ENCODE measurements at regions not wholly inside any gene's neighbourhood (a gene's known extent, or its start where the extent isn't known, plus 50 kb on each side); places are given as distances from the start of the nearest gene placed in this dataset.

DNA sequence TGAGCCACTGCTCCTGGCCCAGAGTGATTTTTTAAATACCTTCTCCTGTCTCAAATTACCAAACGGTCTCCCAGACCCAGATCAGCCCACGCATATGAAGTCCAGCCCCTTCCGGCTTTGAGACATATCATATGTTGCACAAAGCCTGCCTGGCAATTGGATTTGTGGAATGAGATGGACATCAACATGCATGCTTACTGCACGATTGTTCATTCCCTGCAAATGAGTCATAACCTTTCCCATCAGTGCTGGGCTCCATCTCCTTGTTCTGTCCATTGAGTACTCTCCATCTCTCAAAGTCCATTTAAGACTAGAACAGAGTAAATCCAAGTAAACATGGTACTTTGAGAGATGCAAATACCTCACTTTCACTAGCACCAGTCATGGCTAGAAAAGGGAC is 612.2 kb upstream of the USP24 start:
- DNase-seq (ENCODE audit: low read depth, low spot score), result peak; percentile 92
- ChIA-PET CTCF (no interaction called here), POLR2A (no interaction called here)
- TF ChIP-seq, protein P1, sequence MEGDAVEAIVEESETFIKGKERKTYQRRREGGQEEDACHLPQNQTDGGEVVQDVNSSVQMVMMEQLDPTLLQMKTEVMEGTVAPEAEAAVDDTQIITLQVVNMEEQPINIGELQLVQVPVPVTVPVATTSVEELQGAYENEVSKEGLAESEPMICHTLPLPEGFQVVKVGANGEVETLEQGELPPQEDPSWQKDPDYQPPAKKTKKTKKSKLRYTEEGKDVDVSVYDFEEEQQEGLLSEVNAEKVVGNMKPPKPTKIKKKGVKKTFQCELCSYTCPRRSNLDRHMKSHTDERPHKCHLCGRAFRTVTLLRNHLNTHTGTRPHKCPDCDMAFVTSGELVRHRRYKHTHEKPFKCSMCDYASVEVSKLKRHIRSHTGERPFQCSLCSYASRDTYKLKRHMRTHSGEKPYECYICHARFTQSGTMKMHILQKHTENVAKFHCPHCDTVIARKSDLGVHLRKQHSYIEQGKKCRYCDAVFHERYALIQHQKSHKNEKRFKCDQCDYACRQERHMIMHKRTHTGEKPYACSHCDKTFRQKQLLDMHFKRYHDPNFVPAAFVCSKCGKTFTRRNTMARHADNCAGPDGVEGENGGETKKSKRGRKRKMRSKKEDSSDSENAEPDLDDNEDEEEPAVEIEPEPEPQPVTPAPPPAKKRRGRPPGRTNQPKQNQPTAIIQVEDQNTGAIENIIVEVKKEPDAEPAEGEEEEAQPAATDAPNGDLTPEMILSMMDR (IDR thresholded peaks at IDR 0.05; ENCODE audit: insufficient read depth, low read length, missing control alignments), result no peak
- H3K4me3 ChIP-seq (ENCODE audit: low read depth, low read length), result no peak overlapping the region

DNA sequence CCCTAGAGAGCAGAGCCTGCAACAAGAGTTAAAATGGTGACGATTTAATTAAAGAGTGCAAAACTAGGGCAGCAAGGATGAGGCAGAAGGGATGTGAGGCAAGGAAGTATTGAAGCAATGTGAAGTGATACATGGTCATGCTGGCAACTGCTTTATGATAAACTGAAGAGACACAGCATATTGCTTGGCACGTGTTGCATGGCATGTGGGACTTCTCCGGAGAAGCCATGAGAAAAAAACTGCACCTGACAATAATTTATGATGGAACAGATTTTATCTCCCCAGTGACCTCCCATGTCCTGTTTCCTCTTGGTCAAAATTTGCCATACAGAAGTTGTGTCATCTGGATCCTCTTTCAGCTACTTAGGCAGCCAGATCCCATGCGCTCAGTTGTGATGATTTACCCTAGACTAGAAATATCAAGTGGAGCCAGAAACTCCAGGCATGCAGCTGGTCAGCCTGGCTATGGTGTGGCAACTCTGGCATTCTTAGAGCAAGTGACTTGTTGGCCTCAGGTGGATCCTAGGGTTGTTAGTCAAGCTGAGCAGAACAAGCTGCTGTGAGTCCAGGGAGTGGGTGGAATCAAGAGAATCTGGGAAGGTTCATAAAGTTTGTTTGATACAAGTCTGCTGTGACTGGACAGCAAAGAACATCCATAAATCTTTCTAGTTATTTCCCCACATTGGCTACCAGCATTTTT is 611.4 kb upstream of the USP24 start:
- H3K4me3 ChIP-seq (ENCODE audit: low read depth, low read length), result no peak overlapping the region
- TF ChIP-seq, protein P1 (IDR thresholded peaks at IDR 0.05; ENCODE audit: insufficient read depth, low read length, missing control alignments), result no peak
- CTCF ChIA-PET, result interaction anchor here (0.9 kb wide), 1 partner anchor 52 kb away, joined by 3 read pairs; no protein-coding TSS in a partner anchor
- DNase-seq (ENCODE audit: low read depth, low spot score), result no peak
- POLR2A ChIA-PET, result no interaction called here

DNA sequence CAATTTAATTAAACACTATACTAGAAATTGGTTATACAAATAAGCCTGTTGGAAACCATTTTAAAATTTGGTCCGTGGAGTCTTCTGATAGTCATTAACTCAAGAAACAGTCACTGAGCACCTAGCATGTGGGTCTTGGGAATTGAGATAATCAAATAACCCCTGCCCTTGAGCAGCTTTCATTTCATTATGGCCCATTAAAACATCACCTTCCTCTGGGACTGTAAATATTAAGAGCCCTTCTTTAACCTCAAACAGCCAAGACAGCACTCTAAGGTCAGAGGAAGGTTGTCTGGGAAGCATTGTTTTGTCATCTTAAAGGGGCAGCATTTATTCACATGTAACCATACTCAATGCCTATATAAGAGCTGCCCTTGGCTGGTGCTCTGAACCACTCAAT is 610.3 kb upstream of the USP24 start:
- POLR2A ChIA-PET, result interaction anchor here (0.7 kb wide), 1 partner anchor 14 kb away, joined by 3 read pairs; no protein-coding TSS in a partner anchor
- no peak overlapping the region for H3K4me3 ChIP-seq (ENCODE audit: low read depth, low read length)
- CTCF ChIA-PET, result interaction anchor here (0.9 to 2.9 kb wide), 2 partner anchors 12 to 51 kb away, joined by 3 to 15 read pairs; no protein-coding TSS in a partner anchor
- TF ChIP-seq, protein P1 (IDR thresholded peaks at IDR 0.05; ENCODE audit: insufficient read depth, low read length, missing control alignments), result no peak
- no peak for DNase-seq (ENCODE audit: low read depth, low spot score)

DNA sequence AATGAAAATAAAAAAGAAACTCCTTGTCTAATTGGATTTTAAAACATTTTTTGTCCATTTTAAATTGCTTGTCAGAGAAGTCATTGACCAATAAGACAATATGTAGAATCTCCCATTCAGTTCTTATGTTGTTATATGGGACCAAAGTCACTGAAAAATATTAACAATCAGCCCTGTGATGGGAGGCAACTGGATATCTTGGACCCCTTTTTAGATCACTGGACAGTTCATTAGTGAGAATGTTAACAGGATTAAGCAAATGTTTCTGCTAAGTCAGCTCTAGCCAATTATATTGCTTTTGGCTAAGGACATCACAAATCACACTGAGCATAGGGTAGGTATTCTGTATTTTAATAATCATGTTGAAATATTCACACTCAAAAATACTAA is 609.1 kb upstream of the USP24 start:
- DNase-seq (ENCODE audit: low read depth, low spot score), result no peak
- TF ChIP-seq, protein P1 (IDR thresholded peaks at IDR 0.05; ENCODE audit: insufficient read depth, low read length, missing control alignments), result no peak
- H3K4me3 ChIP-seq (ENCODE audit: low read depth, low read length), result no peak overlapping the region
- ChIA-PET POLR2A (no interaction called here), CTCF (interaction anchor here (1.2 to 2.9 kb wide), 2 partner anchors 11 to 761 kb away, joined by 3 to 15 read pairs; no protein-coding TSS in a partner anchor)

DNA sequence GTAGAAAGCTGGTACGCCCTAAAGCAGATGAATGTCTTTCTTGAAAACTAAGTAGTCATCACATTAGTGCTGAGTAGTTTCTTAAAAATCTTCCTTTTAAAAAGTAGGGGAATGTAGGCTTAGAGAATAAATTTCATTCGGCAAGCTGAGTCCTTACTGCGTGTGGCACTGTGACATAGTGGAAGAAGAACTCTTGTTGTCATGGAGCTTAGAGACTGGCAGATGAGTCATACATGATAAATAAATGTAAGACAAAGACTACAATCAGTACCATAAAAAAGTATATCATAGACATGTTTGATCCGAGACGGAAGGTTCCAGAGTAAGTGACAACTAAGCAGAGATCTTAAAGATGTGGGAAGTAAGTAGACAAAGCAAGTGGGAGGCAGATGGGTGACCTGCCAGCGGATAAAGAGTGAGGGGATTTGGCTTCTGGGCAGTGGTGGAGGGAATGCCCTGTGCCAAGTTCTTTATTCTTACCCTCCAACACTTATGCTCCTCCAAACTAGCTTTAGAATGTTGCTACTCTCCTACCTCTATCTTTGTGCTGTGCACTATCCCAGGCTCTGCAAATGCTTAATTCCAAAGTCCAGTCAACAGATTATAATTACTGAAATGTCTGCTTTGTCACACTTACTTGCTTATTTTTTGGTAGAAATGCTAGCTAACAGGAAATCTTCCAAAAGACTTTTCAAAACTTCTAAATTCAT is 608.5 kb upstream of the USP24 start:
- ChIA-PET CTCF (interaction anchor here (1.2 to 2.9 kb wide), 2 partner anchors 10 to 761 kb away, joined by 3 to 15 read pairs; no protein-coding TSS in a partner anchor), POLR2A (no interaction called here)
- DNase-seq (ENCODE audit: low read depth, low spot score), result no peak
- no peak overlapping the region for H3K4me3 ChIP-seq (ENCODE audit: low read depth, low read length)
- TF ChIP-seq, protein P1 (IDR thresholded peaks at IDR 0.05; ENCODE audit: insufficient read depth, low read length, missing control alignments), result no peak

DNA sequence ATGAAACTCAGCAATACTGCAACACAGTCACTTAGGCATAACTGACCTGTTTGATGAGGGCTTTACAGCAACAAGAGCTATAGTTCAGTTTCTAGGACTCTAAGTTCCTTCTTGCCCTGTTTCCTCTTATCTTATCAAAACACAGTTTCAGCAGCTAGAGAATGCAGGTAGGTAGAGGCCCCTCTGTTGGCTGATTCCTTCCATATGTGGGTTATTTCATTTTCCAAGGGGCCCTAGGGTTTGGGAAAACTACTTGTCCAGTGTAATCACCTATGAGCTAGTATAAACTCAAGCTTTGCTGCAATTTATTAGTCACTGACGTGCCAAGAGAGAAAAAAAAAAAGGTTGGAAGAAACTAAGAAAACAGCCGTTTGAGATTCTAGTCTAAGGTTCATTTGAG is 607.7 kb upstream of the USP24 start:
- TF ChIP-seq, protein P1 (IDR thresholded peaks at IDR 0.05; ENCODE audit: insufficient read depth, low read length, missing control alignments), result no peak
- no peak for DNase-seq (ENCODE audit: low read depth, low spot score)
- POLR2A ChIA-PET, result no interaction called here
- no peak overlapping the region for H3K4me3 ChIP-seq (ENCODE audit: low read depth, low read length)
- CTCF ChIA-PET, result interaction anchor here (2.9 kb wide), 1 partner anchor 9 kb away, joined by 15 read pairs; no protein-coding TSS in a partner anchor

Data from AG04449 (cell line).